Hematopoietic multipotent progenitor cell treated with erythropoietin and hydrocortisone succinate and interleukin-3 and kit ligand, for 17 days (in vitro differentiated cells): ENCODE measurements at regions not wholly inside any gene's neighbourhood (a gene's known extent, or its start where the extent isn't known, plus 50 kb on each side); places are given as distances from the start of the nearest gene placed in this dataset.
"Not testable (repeated sequence)": the region's sequence is repeated elsewhere in the genome, so short reads cannot be mapped to it uniquely, and the experiment has no call there.

ENCODE experiments used
- DNase-seq: peaks from one replicate; pipeline ENCODE4 v3.0.0-alpha.2; 2015; ENCODE audit warnings: low spot score

- not testable (repeated sequence) for DNase-seq
Observed at GRCh38 chr3:75607996-75608395, 56.1 kb upstream of the FRG2C start.

GRCh38 chr3:75609598-75609997, 54.5 kb upstream of the FRG2C start:
- DNase-seq = not testable (repeated sequence)

GRCh38 chr3:75610773-75611172, 53.4 kb upstream of the FRG2C start:
- no peak for DNase-seq

DNA sequence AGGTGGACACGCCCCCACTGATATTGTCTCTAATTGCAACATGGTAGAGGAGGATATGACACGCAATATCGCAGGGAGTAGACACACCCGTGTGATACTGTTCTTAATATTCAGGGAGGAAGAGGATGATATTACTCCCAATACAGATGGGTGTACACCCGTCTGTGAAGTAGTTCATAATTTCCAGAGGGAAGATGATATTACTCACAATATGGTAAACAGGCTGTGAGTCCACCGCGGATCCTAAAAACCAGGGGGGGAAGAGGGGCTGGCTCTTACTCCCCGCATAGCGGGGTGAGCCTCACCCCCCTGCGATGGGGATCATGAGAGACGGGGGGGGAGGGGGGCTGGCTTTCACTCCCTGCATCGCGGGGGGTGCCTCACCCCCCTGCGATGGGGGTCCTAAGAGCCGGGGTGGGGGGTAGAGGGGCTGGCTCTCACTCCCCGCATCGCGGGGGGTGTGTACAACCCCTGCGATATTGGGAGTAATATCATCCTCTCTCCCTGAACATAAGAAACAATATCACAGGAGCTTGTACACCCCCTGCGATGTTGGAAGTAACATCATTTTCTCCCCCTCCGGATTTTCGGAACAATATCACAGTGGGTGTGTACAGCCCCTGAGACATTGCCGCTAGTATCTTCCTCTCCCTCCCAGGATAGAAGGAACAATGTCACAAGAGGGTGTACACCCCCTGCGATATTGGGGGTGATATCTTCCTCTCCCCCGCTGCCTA, 52.2 kb upstream of the FRG2C start:
- not testable (repeated sequence) for DNase-seq
